Sciatic nerve (tissue), 2 donors: ENCODE measurements at regions not wholly inside any gene's neighbourhood (a gene's known extent, or its start where the extent isn't known, plus 50 kb on each side); places are given as distances from the start of the nearest gene placed in this dataset.

Experiments used
- ATAC-seq: fragments of 200-7000 bp; cut with Tn5 transposase; one replicate; pipeline ENCODE4 v1.9.1; 2020; ENCODE audit warnings: mild to moderate bottlenecking, moderate library complexity
- DNase-seq: peaks from one replicate; pipeline ENCODE4 v3.0.0-alpha.2; 2020; ENCODE audit warnings: low spot score
- intact Hi-C: fragments of 100-400 bp; cut with DNase I; formaldehyde crosslinking; loops from one replicate; pipeline ENCODE4 v1.14.2; 2022
- donor health status: DM: no; HTN: no; CAD: no.
- donor health status: DM: no; HTN: no; CAD: no.

DNA sequence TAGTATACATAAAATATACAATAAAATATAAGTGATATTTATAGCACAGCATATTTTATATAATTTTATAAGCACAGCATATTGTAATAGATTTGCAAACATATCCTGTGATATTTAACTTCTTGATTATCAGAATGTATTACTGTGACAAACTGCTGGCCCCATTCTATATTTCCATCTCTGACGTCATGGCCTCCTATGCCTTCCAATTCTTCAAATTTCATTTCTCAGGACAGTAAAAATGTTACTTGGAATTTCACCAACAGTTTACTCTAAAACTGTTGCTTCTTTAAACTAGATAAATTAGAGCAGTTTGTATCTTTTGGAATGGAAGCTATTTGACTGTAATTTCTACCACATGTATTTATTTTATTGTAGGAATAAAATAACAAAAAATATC is 102.5 kb upstream of the SLC25A13 start:
- intact Hi-C loops: no loop called here

GRCh38 chr7:96422388-96422787 is 100.5 kb upstream of the SLC25A13 start:
- no peak for DNase-seq
- intact Hi-C loops: no loop called here
- no peak for ATAC-seq

More for the DNA sequence above, 102.5 kb upstream of the SLC25A13 start:
- ATAC-seq (no peak), DNase-seq (no peak)

DNA sequence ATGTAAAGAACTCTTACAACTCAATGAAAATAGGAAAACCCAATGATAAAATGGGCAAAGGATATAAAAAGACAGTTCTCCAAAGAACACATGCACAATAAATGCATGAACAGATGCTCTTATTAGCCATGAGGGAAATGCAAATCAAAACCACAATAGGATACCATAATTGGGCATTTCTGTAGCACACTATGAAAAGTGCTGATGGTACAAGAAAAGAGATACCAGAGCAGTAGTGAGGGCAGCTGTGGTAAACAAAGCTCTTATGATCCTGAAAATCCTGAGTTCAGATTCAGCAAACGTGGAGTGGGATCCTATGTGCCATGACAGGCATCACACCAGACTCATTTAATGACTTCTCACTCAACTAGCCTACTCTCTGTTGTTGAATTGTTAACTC is 96.7 kb upstream of the SLC25A13 start:
- DNase-seq: no peak
- intact Hi-C loops: no loop called here
- ATAC-seq: no peak

DNA sequence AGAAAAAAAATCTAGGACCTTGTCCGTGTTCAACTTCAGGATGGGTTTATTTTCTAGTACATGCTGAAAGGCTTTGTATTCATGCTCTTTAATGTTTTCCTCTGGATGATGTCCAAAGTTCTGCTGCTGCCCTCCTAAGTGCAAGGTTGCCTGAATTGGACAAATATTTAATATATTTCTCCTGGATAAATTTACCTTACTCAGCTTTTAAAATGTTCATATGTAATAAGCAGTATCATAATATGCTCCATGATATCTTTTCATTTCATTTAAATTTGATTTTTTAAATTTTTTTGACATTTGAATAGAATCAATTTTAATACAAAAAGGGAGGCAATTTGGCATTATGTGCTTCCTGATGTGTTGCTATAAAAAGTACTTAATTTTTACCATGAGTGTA is 95.9 kb upstream of the SLC25A13 start:
- ATAC-seq (no peak), DNase-seq (no peak)
- intact Hi-C loops: no loop called here

- peak; percentile 83 for ATAC-seq
- no peak for DNase-seq
- intact Hi-C loops: no loop called here
Observed at GRCh38 chr7:96416599-96416998, 94.7 kb upstream of the SLC25A13 start.

- no peak for DNase-seq
- intact Hi-C loops: no loop called here
- no peak for ATAC-seq
Observed at GRCh38 chr7:96416116-96416515, 94.2 kb upstream of the SLC25A13 start.

GRCh38 chr7:96415293-96415940 is 93.5 kb upstream of the SLC25A13 start:
- DNase-seq (no peak), ATAC-seq (peak; percentile 30)
- intact Hi-C loops: no loop called here

DNA sequence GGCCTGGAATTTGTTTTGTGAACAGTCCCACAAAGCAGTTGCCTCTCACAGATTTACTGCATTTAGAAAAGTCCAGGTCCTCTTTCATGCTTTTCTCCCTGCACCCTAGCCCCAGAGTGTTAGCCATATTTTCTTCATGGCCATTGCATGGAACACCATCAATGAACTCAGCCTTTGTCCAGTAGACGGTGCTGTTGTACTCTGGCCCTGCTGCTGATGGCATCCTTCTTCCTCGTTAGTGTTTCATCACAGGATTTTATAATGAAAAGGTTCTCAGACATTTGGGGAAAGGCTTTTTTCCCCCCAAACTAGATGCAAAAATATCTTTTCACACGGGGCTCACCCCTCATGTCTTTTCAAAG is 93.0 kb upstream of the SLC25A13 start:
- DNase-seq: no peak
- intact Hi-C loops: no loop called here
- peak; percentile 86 for ATAC-seq

DNA sequence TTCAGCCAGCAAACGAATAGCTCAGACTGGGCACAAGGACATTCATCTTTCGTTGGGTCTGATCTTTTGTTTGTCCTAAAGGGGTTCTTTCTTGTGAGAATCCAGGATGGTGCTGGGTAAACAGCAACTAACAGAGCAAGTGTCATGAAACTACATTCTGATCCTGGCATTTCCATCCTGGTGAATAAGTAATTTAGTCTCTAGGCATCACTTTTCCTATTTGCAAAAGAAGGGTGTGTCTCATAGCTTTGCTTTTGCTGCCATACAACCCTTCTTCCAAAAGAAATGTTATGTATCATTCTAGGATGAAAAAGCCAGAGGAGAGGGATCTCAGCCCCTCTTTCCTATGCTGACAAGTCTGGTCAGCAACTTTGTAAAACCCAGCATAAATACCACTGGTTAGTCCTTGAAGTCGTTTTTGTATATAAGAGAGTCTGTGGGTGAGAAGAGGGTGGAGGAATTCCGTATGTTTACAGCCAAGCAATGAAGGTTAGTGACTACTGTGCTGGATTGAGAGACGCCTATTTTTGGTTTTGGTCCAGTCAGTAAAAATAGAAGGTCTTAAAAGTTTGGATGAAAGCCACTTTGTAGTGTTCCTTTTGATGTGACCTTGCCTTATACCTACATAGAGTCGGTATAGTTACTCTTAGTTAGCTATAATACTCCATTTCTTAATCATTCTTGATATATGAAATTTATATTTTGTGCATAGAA is 88.4 kb upstream of the SLC25A13 start:
- intact Hi-C loops: no loop called here
- ATAC-seq (no peak), DNase-seq (no peak)

GRCh38 chr7:96408881-96409280 is 87.0 kb upstream of the SLC25A13 start:
- ATAC-seq (no peak), DNase-seq (no peak)
- intact Hi-C loops: no loop called here

DNA sequence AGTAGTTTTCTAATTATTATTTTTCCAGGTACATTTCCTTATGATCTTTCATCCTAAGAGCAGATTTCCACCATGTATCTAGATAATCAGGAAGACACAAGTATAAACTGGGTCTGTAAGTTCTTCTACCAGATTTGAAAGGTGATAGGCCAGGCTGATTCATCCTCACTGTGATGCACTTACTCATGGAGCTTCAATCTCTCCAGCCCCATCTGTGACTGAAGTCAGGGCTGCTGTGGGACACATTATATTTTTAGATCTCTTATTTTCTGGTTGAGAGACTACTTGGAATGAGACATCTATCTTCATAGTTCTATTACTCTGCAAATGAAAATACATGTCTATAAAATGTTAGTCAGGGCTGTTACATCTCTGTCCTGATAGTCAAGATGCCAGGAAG is 85.5 kb upstream of the SLC25A13 start:
- DNase-seq (no peak), ATAC-seq (no peak)
- intact Hi-C loops: no loop called here

DNA sequence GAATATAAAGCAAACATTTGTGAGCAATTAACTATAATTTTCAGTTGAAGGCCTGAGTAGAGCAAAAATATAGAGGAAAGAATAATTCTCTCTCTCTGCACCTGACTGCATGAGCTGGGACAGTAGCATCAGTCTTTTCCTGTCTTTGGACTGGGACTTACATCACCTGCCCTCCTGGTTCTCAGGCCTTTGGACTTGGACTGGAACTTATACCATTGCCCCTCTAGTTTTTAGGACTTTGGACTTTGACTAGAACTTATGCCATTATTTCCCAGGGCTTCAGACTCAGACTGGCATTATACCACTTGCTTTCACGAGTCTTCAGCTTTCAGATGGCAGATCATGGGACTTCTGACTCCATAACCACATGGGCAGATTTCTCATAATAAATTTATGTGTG is 81.0 kb upstream of the SLC25A13 start:
- intact Hi-C loops: no loop called here
- DNase-seq: no peak
- ATAC-seq: no peak

DNA sequence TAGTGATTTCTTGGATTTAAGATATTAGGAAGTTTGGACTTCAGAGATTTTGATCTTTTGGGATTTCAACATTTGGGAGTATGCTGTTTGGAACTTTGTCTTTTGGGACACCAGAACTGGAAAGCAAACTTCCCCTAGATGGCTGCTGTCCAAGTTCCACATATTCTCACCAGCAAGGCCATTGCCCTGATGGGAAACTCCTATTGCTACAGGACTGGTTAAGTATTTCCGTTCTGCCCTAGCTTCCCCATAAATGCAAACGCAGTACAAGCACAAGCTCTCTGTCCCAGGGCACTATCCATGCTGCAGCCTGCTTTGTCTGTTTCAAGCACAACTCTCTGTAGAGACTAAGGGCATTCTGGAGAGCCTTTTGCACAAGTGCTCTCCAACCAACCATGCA is 79.3 kb upstream of the SLC25A13 start:
- DNase-seq (no peak), ATAC-seq (no peak)
- intact Hi-C loops: no loop called here

GRCh38 chr7:96400518-96400917 is 78.6 kb upstream of the SLC25A13 start:
- intact Hi-C loops: no loop called here
- no peak for DNase-seq
- ATAC-seq: no peak

GRCh38 chr7:96400001-96400400 is 78.1 kb upstream of the SLC25A13 start:
- intact Hi-C loops: no loop called here
- ATAC-seq: no peak
- DNase-seq: no peak

- DNase-seq: no peak
- no peak for ATAC-seq
Observed at GRCh38 chr7:96397936-96398598, 76.2 kb upstream of the SLC25A13 start.

DNA sequence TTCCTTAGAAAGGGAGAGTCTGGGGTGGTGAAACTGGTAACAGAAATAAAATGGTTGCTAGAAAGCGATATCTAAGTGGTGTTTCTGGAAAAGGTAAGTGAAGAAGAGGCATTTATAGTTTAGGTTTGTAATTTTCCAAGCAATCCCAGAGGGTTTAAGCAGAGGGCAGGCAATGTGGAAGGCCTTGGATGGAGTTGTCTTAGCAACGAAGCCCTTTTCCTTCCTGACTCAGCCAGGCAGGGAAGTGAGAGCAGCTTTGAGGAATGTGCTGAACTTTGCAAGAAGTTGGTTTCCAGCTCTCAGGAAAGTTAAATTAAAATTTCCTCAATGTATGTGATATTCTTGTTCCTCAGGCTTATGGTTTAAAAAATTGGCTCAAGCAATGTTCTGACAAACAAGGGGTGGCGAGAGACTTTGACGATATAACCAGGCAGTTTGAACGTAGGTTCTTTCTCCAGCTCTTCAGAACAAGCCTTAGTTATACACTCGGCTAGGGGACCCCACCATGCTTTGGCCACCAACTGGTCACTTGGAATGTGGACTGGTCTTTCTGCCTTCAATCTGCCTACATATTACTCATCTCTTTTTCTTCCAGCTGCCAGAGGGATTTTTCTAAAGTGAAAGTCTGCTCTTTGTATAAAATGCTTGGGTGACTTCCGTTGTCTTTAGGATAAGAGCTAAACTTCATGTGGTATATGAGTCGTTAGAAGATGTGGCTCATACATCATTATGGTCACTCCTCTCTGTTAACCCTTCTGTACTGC is 66.9 kb upstream of the SLC25A13 start:
- intact Hi-C loops: no loop called here
- ATAC-seq (peak; percentile 83), DNase-seq (no peak)

More at GRCh38 chr7:96397936-96398598, 76.2 kb upstream of the SLC25A13 start:
- intact Hi-C loops: no loop called here

DNA sequence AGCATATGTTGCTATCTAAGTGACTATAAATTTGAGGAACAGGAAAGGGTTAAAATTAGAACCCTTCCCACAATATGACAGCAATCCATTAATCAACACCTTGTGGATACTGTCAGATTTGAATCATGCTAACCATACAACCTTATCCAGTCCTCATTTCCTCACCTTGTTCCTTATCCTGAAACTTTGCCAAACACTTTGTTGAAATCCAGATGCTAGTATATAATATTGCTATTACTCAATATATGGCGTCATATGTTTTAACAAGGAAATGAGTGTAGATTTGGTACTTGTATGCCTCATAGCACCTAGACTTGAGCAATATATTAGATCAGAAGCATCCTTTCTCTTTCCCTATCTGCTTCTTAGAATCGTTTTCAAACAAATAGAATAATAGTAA is 66.3 kb upstream of the SLC25A13 start:
- intact Hi-C loops: no loop called here
- DNase-seq (no peak), ATAC-seq (no peak)

DNA sequence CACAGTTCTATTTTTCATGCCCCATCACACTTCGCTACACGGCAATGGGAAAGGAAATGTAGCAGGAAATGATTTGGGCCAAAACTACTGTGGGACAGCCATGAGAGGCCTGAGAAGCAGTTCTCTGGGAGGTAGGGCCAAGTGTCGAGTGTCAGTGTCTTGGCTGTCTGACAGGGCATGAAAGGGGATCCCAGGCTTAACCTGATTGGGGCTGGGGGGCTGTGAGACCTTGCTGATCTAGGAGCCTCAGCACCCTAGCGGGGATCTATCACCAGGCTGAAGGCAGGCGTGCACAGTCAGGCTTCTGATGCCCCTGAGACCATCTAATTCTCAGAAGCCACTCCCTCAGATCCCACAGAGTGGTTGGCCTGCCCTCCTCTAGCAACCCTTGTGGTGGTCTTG is 58.2 kb upstream of the SLC25A13 start:
- ATAC-seq (no peak), DNase-seq (no peak)
- intact Hi-C loops: no loop called here

GRCh38 chr7:96377399-96377798 is 55.5 kb upstream of the SLC25A13 start:
- DNase-seq (no peak), ATAC-seq (no peak)
- intact Hi-C loops: no loop called here
